H1 (cell line): ENCODE measurements at regions not wholly inside any gene's neighbourhood (a gene's known extent, or its start where the extent isn't known, plus 50 kb on each side); places are given as distances from the start of the nearest gene placed in this dataset.

ENCODE experiments used
- SIX5 ChIP-seq: IDR thresholded peaks from 2 replicates; pipeline ENCODE4 v1.6.1; 2011; ENCODE audit warnings: mild to moderate bottlenecking, low read depth, low read length
- SP2 ChIP-seq: IDR thresholded peaks from 2 replicates; pipeline ENCODE4 v1.6.1; 2012; ENCODE audit warnings: mild to moderate bottlenecking, low read length, inconsistent platforms
- TAF7 ChIP-seq: optimal IDR thresholded peaks from 2 replicates; pipeline ENCODE3; 2011; ENCODE audit warnings: low read depth, mild to moderate bottlenecking, inconsistent platforms, low read length, moderate library complexity, borderline replicate concordance
- TF ChIP-seq, protein P1 (sequence below): IDR thresholded peaks from 2 replicates; pipeline ENCODE4 v1.6.1; 2011; ENCODE audit warnings: low read depth, mild to moderate bottlenecking, low read length; ENCODE audit not compliant: insufficient read depth

DNA sequence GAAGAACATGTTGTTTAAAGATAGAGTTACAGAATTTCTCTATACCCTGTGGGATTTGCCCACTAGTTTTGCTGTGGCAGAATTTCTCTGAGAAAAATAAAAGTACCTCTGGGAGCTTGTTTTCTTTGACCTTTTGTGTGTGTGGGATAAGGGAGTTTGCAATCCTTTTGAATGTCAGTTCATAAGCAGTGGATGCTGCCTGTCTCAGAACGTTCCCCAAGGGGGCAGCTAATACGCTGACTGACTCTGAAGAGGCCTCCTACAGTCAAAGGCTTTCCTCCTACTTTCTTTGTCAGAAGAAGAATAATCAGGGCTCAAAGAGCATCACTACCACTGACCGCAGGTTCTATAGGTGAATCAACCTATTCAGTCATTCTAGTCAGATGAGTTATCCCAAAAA lies 140.6 kb downstream of the AASDHPPT start (continued):
- TF ChIP-seq SIX5: no peak
- TF ChIP-seq SP2: no peak
- TF ChIP-seq TAF7: no peak
- TF ChIP-seq, protein P1, sequence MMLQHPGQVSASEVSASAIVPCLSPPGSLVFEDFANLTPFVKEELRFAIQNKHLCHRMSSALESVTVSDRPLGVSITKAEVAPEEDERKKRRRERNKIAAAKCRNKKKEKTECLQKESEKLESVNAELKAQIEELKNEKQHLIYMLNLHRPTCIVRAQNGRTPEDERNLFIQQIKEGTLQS: no peak
